SK-N-SH (cell line): ENCODE measurements at regions not wholly inside any gene's neighbourhood (a gene's known extent, or its start where the extent isn't known, plus 50 kb on each side); places are given as distances from the start of the nearest gene placed in this dataset.

Experiments
- FOXJ3 ChIP-seq: sonication (generic); formaldehyde crosslinking; IDR thresholded peaks from 2 replicates; pipeline ENCODE4 v1.5.1; 2020; ENCODE audit warnings: mild to moderate bottlenecking, missing genetic modification reagents
- POLR2AphosphoS5 ChIP-seq: IDR thresholded peaks from 2 replicates; pipeline ENCODE4 v1.6.1; 2012; ENCODE audit warnings: low read depth, low read length
- RAD21 ChIP-seq: IDR thresholded peaks from 2 replicates; pipeline ENCODE4 v1.6.1; 2012; ENCODE audit warnings: mild to moderate bottlenecking, low read length
- TF ChIP-seq, protein P1 (sequence below): IDR thresholded peaks from 2 replicates; pipeline ENCODE4; 2012
- TF ChIP-seq, protein P2 (sequence below): fragments of 200-600 bp; sonication (generic); IDR thresholded peaks from 2 replicates; pipeline ENCODE4 v1.6.1; 2017; ENCODE audit warnings: antibody characterized with exemption, mild to moderate bottlenecking, moderate library complexity
- TF ChIP-seq, protein P3 (sequence below): fragments of 150-350 bp; IDR thresholded peaks from 2 replicates; pipeline ENCODE4 v1.6.1; 2017; ENCODE audit warnings: antibody characterized with exemption, low read length, low read depth, borderline replicate concordance

DNA sequence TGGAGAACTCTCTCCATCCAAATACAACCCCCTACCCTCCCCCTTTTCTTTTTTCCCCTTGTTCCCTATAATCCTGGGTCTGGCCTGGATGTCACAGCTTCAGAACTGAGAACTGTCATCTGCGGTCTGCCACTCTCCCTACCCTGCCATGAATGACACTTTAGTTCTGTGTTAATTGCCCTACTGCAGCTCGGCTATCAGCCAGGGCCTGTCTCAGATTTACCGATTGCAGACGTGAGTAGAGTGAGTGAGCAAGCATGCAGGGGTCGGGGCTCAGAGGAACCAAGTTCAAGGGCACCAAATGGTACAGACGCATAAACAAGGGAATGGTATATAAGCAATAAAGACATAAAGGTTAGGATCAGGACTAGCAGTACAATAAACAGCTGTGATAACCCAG is 967.8 kb downstream of the BCL11A start:
- TF ChIP-seq POLR2AphosphoS5 (no peak), RAD21 (no peak), FOXJ3 (no peak)
- TF ChIP-seq, protein P1, sequence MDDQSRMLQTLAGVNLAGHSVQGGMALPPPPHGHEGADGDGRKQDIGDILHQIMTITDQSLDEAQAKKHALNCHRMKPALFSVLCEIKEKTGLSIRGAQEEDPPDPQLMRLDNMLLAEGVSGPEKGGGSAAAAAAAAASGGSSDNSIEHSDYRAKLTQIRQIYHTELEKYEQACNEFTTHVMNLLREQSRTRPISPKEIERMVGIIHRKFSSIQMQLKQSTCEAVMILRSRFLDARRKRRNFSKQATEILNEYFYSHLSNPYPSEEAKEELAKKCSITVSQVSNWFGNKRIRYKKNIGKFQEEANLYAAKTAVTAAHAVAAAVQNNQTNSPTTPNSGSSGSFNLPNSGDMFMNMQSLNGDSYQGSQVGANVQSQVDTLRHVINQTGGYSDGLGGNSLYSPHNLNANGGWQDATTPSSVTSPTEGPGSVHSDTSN: no peak
- TF ChIP-seq, protein P2, sequence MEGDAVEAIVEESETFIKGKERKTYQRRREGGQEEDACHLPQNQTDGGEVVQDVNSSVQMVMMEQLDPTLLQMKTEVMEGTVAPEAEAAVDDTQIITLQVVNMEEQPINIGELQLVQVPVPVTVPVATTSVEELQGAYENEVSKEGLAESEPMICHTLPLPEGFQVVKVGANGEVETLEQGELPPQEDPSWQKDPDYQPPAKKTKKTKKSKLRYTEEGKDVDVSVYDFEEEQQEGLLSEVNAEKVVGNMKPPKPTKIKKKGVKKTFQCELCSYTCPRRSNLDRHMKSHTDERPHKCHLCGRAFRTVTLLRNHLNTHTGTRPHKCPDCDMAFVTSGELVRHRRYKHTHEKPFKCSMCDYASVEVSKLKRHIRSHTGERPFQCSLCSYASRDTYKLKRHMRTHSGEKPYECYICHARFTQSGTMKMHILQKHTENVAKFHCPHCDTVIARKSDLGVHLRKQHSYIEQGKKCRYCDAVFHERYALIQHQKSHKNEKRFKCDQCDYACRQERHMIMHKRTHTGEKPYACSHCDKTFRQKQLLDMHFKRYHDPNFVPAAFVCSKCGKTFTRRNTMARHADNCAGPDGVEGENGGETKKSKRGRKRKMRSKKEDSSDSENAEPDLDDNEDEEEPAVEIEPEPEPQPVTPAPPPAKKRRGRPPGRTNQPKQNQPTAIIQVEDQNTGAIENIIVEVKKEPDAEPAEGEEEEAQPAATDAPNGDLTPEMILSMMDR: no peak
- TF ChIP-seq, protein P3, sequence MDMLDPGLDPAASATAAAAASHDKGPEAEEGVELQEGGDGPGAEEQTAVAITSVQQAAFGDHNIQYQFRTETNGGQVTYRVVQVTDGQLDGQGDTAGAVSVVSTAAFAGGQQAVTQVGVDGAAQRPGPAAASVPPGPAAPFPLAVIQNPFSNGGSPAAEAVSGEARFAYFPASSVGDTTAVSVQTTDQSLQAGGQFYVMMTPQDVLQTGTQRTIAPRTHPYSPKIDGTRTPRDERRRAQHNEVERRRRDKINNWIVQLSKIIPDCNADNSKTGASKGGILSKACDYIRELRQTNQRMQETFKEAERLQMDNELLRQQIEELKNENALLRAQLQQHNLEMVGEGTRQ: no peak
